HG03342 (cell line): ENCODE measurements at regions not wholly inside any gene's neighbourhood (a gene's known extent, or its start where the extent isn't known, plus 50 kb on each side); places are given as distances from the start of the nearest gene placed in this dataset.
"Not testable (repeated sequence)": the region's sequence is repeated elsewhere in the genome, so short reads cannot be mapped to it uniquely, and the experiment has no call there.

ENCODE experiments used
- ATAC-seq: cut with Tn5 transposase; IDR thresholded peaks from one replicate; pipeline ENCODE4 v1.9.1; 2021; ENCODE audit warnings: mild to moderate bottlenecking, moderate library complexity; ENCODE audit not compliant: unreplicated experiment

GRCh38 chr12:68538726-68539614 lies 71.7 kb upstream of the RAP1B start:
- ATAC-seq = no peak

GRCh38 chr12:68539615-68539952 lies 71.1 kb upstream of the RAP1B start:
- ATAC-seq = no peak

GRCh38 chr12:68540768-68541167 lies 69.9 kb upstream of the RAP1B start:
- not testable (repeated sequence) for ATAC-seq

- not testable (repeated sequence) for ATAC-seq
Observed at GRCh38 chr12:68547318-68547717, 63.4 kb upstream of the RAP1B start.

GRCh38 chr12:68552605-68553195 lies 58.0 kb upstream of the RAP1B start:
- not testable (repeated sequence) for ATAC-seq

GRCh38 chr12:68557011-68557730 lies 53.5 kb upstream of the RAP1B start:
- ATAC-seq = no peak

- no peak for ATAC-seq
Observed at GRCh38 chr12:68559246-68559645, 51.5 kb upstream of the RAP1B start.

GRCh38 chr12:68559984-68560850 lies 50.5 kb upstream of the RAP1B start:
- ATAC-seq = no peak

- no peak for ATAC-seq
Observed at GRCh38 chr12:68560851-68561422, 49.8 kb upstream of the RAP1B start.
